Trophoblast cell (in vitro differentiated cells and primary cell): ENCODE measurements at regions not wholly inside any gene's neighbourhood (a gene's known extent, or its start where the extent isn't known, plus 50 kb on each side); places are given as distances from the start of the nearest gene placed in this dataset.

Experiments
- DNase-seq, 2 donors: peaks; one replicate each; pipeline ENCODE4 v3.0.0-alpha.2; 2016
- H2AFZ ChIP-seq: 2 replicates; pipeline ENCODE4 v1.6.1; 2013; ENCODE audit warnings: low read length, moderate library complexity, mild to moderate bottlenecking; ENCODE audit not compliant: insufficient read depth, poor library complexity
- H2AK5ac ChIP-seq: 2 replicates; pipeline ENCODE4 v1.6.1; 2013; ENCODE audit warnings: mild to moderate bottlenecking, low read length
- H2BK120ac ChIP-seq: 2 replicates; pipeline ENCODE4 v1.6.1; 2013; ENCODE audit warnings: low read length, mild to moderate bottlenecking, moderate library complexity; ENCODE audit not compliant: insufficient read depth, poor library complexity
- H2BK12ac ChIP-seq: 2 replicates; pipeline ENCODE4 v1.6.1; 2013; ENCODE audit warnings: mild to moderate bottlenecking, low read length, moderate library complexity
- H2BK5ac ChIP-seq: 2 replicates; pipeline ENCODE4 v1.6.1; 2013; ENCODE audit warnings: low read length, low read depth, moderate library complexity, mild to moderate bottlenecking; ENCODE audit not compliant: poor library complexity
- H3K14ac ChIP-seq: 2 replicates; pipeline ENCODE4 v1.6.1; 2013; ENCODE audit warnings: mild to moderate bottlenecking, low read length
- H3K18ac ChIP-seq: 2 replicates; pipeline ENCODE4 v1.6.1; 2013; ENCODE audit warnings: mild to moderate bottlenecking, low read length
- H3K23ac ChIP-seq: 2 replicates; pipeline ENCODE4 v1.6.1; 2013; ENCODE audit warnings: low read length
- H3K27ac ChIP-seq: 2 replicates; pipeline ENCODE4 v1.5.1; 2013; ENCODE audit warnings: low read depth, mild to moderate bottlenecking, inconsistent platforms, low read length, moderate library complexity
- H3K27me3 ChIP-seq: 2 replicates; pipeline ENCODE4 v1.6.1; 2013; ENCODE audit warnings: inconsistent platforms, mild to moderate bottlenecking, low read length, moderate library complexity; ENCODE audit not compliant: insufficient read depth
- H3K36me3 ChIP-seq, 2 experiments: 1 replicate in 1 of 2; 2 replicates in 1 of 2; pipeline ENCODE4 v1.6.1; 2013; ENCODE audit warnings: low read length in 2 of 2, mild to moderate bottlenecking in 2 of 2, moderate library complexity in 1 of 2; ENCODE audit not compliant: insufficient read depth in 2 of 2, control insufficient read depth in 1 of 2
- H3K4ac ChIP-seq: 2 replicates; pipeline ENCODE4 v1.6.1; 2013; ENCODE audit warnings: low read depth, mild to moderate bottlenecking, low read length, moderate library complexity
- H3K4me1 ChIP-seq, 2 experiments: 1 replicate in 1 of 2; 2 replicates in 1 of 2; pipeline ENCODE4 v1.6.1; 2013; ENCODE audit warnings: low read length in 2 of 2, mild to moderate bottlenecking in 2 of 2, moderate library complexity in 1 of 2; ENCODE audit not compliant: insufficient read depth in 2 of 2, control insufficient read depth in 1 of 2
- H3K4me2 ChIP-seq: 2 replicates; pipeline ENCODE4 v1.6.1; 2013; ENCODE audit warnings: inconsistent platforms, mild to moderate bottlenecking, low read length, moderate library complexity
- H3K4me3 ChIP-seq: 2 replicates; pipeline ENCODE4 v1.5.1; 2013; ENCODE audit warnings: mild to moderate bottlenecking, low read depth, low read length, inconsistent platforms
- H3K79me1 ChIP-seq: one replicate; pipeline ENCODE4 v1.6.1; 2013; ENCODE audit warnings: low read length
- H3K79me2 ChIP-seq: 2 replicates; pipeline ENCODE4 v1.6.1; 2013; ENCODE audit warnings: low read length, mild to moderate bottlenecking; ENCODE audit not compliant: control insufficient read depth, insufficient read depth, poor library complexity
- H3K9ac ChIP-seq: 2 replicates; pipeline ENCODE4 v1.6.1; 2013; ENCODE audit warnings: mild to moderate bottlenecking, low read length
- H3K9me3 ChIP-seq: 2 replicates; pipeline ENCODE4 v1.6.1; 2013; ENCODE audit warnings: low read depth, mild to moderate bottlenecking, control low read depth, inconsistent platforms, low read length; ENCODE audit not compliant: insufficient read depth
- H4K12ac ChIP-seq: 2 replicates; pipeline ENCODE4 v1.6.1; 2013; ENCODE audit warnings: low read depth, mild to moderate bottlenecking, low read length, moderate library complexity
- H4K8ac ChIP-seq: 2 replicates; pipeline ENCODE4 v1.6.1; 2013; ENCODE audit warnings: low read depth, mild to moderate bottlenecking, low read length, moderate library complexity
- H4K91ac ChIP-seq: one replicate; pipeline ENCODE4 v1.6.1; 2013; ENCODE audit warnings: low read depth, mild to moderate bottlenecking, low read length, moderate library complexity
- WGBS: extraction: QIAGEN DNeasy Blood & Tissue Kit; methylation state at CpG from one replicate; pipeline ENCODE4 v1.1.7; 2013; ENCODE audit warnings: missing lambda C conversion rate; ENCODE audit not compliant: insufficient read length, insufficient coverage; ENCODE audit errors: extremely low coverage; 5-methylcytosine and 5-hydroxymethylcytosine counted together

DNA sequence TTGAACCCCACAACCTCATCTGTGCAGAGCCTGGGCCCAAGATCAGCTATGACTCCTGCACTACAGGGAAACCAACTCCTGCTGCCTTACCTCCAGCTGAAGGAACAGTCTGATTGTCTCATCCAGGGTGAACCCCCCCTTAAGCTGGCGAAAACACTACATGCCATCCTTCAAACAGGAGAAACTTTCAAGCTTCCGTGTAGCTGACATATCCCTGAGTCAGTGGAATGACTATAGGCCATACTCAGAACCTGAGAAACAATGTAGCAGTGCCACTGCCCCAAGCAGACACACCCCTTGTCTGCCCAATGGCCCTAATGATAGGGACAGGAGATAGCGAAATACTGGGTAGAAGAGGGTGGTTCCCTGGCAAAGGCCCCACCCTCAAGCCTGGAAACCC lies 213.6 kb upstream of the PGRMC2 start:
- no peak overlapping the region for H4K8ac ChIP-seq
- WGBS, result no CpG with 5 or more reads among the region's 3 CpGs
- no peak overlapping the region for H3K4me3 ChIP-seq
- peaks cover 13% of the 10 kb centered on the region for H3K9me3 ChIP-seq
- H2AK5ac ChIP-seq, result no peak overlapping the region
- H2BK120ac ChIP-seq, result no peak overlapping the region
- no peak overlapping the region for H3K9ac ChIP-seq
- no peak overlapping the region for H3K4ac ChIP-seq
- H2AFZ ChIP-seq, result no peak overlapping the region
- H3K4me1 ChIP-seq, result no peaks in the 10 kb centered on the region
- no peaks in the 10 kb centered on the region for H3K79me1 ChIP-seq
- H4K12ac ChIP-seq, result no peak overlapping the region
- no peak overlapping the region for H2BK12ac ChIP-seq
- H4K91ac ChIP-seq, result no peak overlapping the region
- H3K27me3 ChIP-seq, result no peaks in the 10 kb centered on the region
- no peak overlapping the region for H3K18ac ChIP-seq
- peaks cover 0 to 2% of the 10 kb centered on the region in 2 experiments for H3K36me3 ChIP-seq
- H3K4me2 ChIP-seq, result no peak overlapping the region
- H3K27ac ChIP-seq, result no peak overlapping the region
- no peak overlapping the region for H3K14ac ChIP-seq
- no peak for DNase-seq
- H3K23ac ChIP-seq, result no peak overlapping the region
- H3K79me2 ChIP-seq, result no peaks in the 10 kb centered on the region
- H2BK5ac ChIP-seq, result no peak overlapping the region

- Histone ChIP-seq H4K8ac (no peak overlapping the region), H3K9me3 (no peaks in the 10 kb centered on the region), H3K18ac (no peak overlapping the region), H4K12ac (no peak overlapping the region), H2AFZ (no peak overlapping the region), H4K91ac (no peak overlapping the region), H3K36me3 (no peaks in the 10 kb centered on the region), H3K23ac (no peak overlapping the region), H3K4me3 (no peak overlapping the region), H3K79me1 (no peaks in the 10 kb centered on the region), H2AK5ac (no peak overlapping the region), H3K4ac (no peak overlapping the region), H3K9ac (no peak overlapping the region), H3K4me1 (peaks cover 0 to 2% of the 10 kb centered on the region in 2 experiments), H3K79me2 (no peaks in the 10 kb centered on the region), H3K27ac (no peak overlapping the region), H3K4me2 (no peak overlapping the region), H2BK12ac (no peak overlapping the region), H3K27me3 (no peaks in the 10 kb centered on the region), H2BK120ac (no peak overlapping the region), H3K14ac (no peak overlapping the region), H2BK5ac (no peak overlapping the region)
- no peak for DNase-seq
- no CpG with 5 or more reads among the region's 3 CpGs for WGBS
These were observed 200.6 kb upstream of the PGRMC2 start for GRCh38 chr4:128488055-128488705.

- Histone ChIP-seq H2BK5ac (no peak overlapping the region), H3K27ac (no peak overlapping the region), H3K14ac (no peak overlapping the region), H2AK5ac (no peak overlapping the region), H3K79me1 (no peaks in the 10 kb centered on the region), H2BK12ac (no peak overlapping the region), H3K4ac (no peak overlapping the region), H2AFZ (no peak overlapping the region), H4K12ac (no peak overlapping the region), H3K23ac (no peak overlapping the region), H4K91ac (no peak overlapping the region), H3K4me2 (no peak overlapping the region), H3K9ac (no peak overlapping the region), H3K4me3 (no peak overlapping the region), H3K9me3 (no peaks in the 10 kb centered on the region), H2BK120ac (no peak overlapping the region), H3K79me2 (no peaks in the 10 kb centered on the region), H4K8ac (no peak overlapping the region), H3K27me3 (no peaks in the 10 kb centered on the region), H3K18ac (no peak overlapping the region), H3K4me1 (no peaks in the 10 kb centered on the region), H3K36me3 (no peaks in the 10 kb centered on the region)
- DNase-seq, result no peak
These were observed 197.3 kb upstream of the PGRMC2 start for GRCh38 chr4:128484896-128485295.

GRCh38 chr4:128483816-128484215 lies 196.2 kb upstream of the PGRMC2 start:
- H3K4me2 ChIP-seq, result no peak overlapping the region
- no CpG with 5 or more reads among the region's 2 CpGs for WGBS
- no peak for DNase-seq
- H4K12ac ChIP-seq, result no peak overlapping the region
- no peak overlapping the region for H4K8ac ChIP-seq
- H3K9ac ChIP-seq, result no peak overlapping the region
- no peaks in the 10 kb centered on the region for H3K27me3 ChIP-seq
- H3K79me1 ChIP-seq, result no peaks in the 10 kb centered on the region
- H3K14ac ChIP-seq, result no peak overlapping the region
- no peaks in the 10 kb centered on the region for H3K4me1 ChIP-seq
- H3K23ac ChIP-seq, result no peak overlapping the region
- H3K9me3 ChIP-seq, result no peaks in the 10 kb centered on the region
- H2BK5ac ChIP-seq, result no peak overlapping the region
- H3K18ac ChIP-seq, result no peak overlapping the region
- H3K4ac ChIP-seq, result no peak overlapping the region
- H2BK120ac ChIP-seq, result no peak overlapping the region
- H2BK12ac ChIP-seq, result no peak overlapping the region
- H4K91ac ChIP-seq, result no peak overlapping the region
- H2AK5ac ChIP-seq, result no peak overlapping the region
- H3K27ac ChIP-seq, result no peak overlapping the region
- no peak overlapping the region for H3K4me3 ChIP-seq
- H3K79me2 ChIP-seq, result no peaks in the 10 kb centered on the region
- H2AFZ ChIP-seq, result no peak overlapping the region
- no peaks in the 10 kb centered on the region for H3K36me3 ChIP-seq
